ENCODE measurements at regions not wholly inside any gene's neighbourhood (a gene's known extent, or its start where the extent isn't known, plus 50 kb on each side); places are given as distances from the start of the nearest gene placed in this dataset.
"Not testable (repeated sequence)": the region's sequence is repeated elsewhere in the genome, so short reads cannot be mapped to it uniquely, and the experiment has no call there.

DNA sequence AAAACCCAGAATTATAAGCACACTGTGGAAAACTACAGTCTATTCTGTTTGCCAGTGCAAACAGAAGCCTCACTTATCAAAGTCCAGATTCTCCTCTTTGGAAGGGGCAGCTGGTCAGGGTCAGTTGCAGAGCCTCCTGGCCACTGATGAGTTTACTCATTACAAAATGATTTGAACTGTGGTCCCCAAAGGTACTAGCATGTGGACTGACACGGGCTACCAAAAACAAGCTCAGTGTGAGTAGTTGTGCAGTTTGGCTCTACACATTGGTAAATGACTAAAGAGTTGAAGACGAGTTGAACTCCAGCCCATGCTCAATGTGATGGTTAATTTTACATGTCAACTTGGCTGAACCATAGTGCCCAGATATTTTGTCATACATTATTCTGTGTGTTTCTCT, 221.5 kb downstream of the ZIC4 start:
- intact Hi-C loops (cut with DNase I), result no loop called here
- ATAC-seq (ENCODE audit: poor library complexity) (no peak), DNase-seq (no peak)

DNA sequence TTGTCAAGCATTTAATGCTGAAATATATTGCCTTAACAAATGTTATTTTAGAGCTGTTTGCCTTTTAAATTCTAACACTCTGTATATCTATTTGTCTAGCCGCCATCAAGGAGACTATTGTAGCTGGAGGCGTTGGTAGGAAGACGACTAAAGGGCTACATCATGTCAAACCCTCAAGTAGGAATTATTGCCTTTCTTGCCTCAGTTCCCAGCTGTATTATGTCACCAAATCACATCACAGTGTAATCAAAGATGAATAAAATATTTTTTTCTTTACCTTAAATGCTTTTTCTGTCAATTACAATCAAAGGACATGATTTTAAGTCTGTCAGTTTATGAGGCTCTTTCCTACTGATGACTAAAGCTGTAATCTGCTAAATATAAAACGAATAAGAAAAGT, 233.1 kb downstream of the ZIC4 start:
- intact Hi-C loops (cut with DNase I), result no loop called here
- ATAC-seq (ENCODE audit: poor library complexity) (no peak), DNase-seq (no peak)

DNA sequence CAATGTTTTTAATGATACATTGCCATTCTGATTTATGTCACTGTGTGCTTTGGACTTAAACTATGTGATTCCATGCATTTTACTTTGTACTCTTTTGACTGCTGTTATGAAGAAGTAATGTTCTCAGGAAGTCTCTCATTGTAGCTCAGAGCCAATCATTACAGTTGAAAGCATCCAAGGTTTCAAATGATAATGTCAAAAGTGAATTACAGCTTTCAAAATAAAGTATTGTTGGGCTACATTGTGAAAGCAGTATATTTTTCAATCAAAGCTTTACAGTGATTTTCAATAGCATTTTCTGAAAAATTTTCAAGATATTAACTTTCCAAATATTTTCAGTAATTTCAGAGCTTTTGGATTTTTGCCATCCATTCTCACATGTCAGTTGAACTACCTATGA, 243.6 kb downstream of the ZIC4 start:
- intact Hi-C loops (cut with DNase I), result no loop called here
- DNase-seq, result no peak
- no peak for ATAC-seq (ENCODE audit: poor library complexity)

DNA sequence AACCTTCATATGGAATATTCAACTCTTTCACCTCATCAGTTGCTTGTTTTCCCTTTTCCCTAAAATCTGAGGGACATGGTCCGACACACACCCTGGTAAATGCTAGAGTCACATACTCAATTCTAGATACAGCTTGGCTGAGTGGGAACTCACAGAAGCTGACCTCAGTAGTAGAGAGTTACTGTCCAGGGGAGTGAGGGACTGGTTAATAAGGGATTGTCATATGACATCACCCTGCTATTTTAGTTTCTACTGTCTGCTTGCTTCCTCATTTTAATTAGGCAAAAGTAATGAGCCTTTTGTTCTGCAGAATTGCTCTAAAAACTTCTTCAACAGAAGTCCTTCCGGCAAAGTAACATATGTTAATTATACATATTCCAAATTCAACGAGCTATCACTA, 244.5 kb downstream of the ZIC4 start:
- intact Hi-C loops (cut with DNase I), result no loop called here
- no peak for ATAC-seq (ENCODE audit: poor library complexity)
- no peak for DNase-seq

DNA sequence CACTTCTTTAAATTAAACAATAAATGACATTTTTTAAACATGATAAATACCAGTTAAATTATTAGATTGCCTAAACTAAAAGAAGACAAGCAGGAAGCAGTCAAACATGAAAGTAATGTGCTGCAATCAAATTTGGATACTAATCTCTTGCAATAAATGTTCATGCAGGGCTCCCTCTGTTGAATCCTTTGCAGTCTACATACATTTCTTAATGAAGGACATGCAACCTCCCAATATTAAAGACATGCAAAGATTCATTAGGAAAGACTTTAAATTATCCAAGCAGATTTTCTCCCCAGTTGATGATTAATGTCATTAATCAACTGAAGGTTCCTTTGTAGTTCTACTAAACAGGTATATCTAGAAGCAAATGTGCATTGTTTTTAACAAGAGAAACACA, 245.4 kb downstream of the ZIC4 start:
- DNase-seq (no peak), ATAC-seq (ENCODE audit: poor library complexity) (no peak)
- intact Hi-C loops (cut with DNase I), result no loop called here

DNA sequence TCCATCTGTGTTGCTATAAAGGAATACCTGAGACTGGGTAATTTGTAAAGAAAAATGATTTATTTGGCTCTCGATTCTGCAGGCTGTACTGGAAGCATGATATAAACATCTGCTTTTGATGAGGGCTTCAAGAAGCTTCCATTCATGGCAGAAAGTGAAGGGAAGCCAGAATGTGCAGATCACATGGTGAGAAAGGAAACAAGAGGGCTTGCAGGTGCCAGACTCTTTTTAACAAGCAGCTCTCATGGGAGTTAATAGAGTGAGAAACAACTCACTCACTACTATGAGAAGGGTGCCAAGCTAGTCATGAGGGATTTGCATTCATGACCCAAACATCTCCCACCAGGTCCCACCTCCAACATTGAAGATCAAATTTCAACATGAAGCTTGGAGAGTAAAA, 247.2 kb downstream of the ZIC4 start:
- ATAC-seq (ENCODE audit: poor library complexity), result no peak
- intact Hi-C loops (cut with DNase I), result no loop called here

DNA sequence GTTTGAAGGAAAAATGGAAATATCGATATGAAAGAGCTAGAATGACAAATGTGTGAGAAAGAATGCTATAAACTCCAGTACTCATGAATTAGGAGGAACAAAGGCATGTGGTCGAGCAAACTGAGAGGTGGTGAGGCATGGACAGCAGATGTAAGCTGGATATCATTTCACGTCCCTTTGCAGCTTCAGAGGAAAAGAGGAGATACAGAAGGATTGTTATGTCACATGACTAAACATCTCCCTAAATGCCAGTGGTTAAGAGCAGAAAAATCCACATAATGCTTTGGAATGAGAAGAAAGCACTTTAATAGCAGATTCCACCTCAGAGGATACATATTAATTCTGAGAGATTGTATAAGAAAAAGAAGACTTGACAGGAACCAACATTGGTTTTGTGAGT, 248.7 kb downstream of the ZIC4 start:
- intact Hi-C loops (cut with DNase I), result no loop called here
- ATAC-seq (ENCODE audit: poor library complexity) (no peak), DNase-seq (no peak)

More for the DNA sequence above, 247.2 kb downstream of the ZIC4 start:
- no peak for DNase-seq

DNA sequence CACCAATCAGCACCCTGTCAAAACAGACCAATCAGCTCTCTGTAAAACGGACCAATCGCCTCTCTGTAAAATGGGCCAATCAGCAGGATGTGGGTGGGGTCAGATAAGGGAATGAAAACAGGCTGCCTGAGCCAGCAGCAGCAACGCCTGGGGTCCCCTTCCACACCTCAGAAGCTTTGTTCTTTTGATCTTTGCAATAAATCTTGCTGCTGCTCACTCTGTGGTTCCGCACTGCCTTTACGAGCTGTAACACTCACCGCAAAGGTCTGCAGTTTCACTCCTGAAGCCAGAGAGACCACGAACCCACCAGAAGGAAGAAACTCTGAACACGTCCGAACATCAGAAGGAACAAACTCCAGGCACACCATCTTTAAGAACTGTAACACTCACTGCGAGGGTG, 251.4 kb downstream of the ZIC4 start:
- intact Hi-C loops (cut with DNase I); ATAC-seq (ENCODE audit: poor library complexity): not testable (repeated sequence)

DNA sequence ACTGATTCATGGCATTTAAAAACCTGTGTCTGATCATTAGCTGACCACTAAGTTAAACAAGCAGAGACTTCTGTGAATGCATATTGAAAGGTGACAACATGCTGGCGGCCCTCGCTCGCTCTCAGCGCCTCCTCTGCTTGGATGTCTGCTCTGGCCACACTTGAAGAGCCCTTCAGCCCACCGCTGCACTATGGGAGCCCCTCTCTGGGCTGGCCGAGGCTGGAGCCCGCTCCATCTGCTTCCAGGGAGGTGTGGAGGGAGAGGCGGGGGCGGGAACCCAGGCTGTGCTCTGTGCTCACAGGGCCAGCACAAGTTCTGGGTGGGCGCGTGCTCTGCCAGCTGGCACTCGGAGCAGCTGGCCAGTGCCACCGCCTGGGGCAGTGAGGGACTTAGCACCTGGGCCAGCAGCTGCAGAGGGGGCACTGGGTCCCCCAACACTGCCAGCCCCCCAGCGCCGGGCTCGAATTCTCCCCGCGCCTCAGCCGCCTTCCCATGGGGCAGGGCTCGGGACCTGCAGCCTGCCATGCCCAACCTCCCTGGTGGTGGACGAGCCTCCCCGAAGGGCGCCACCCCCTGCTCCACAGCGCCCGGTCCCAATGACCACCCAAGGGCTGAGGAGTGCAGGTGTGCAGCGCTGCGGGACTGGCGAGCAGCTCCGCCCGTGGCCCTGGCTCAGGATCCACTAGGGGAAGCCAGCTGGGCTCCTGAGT, 252.4 kb downstream of the ZIC4 start:
- ATAC-seq (ENCODE audit: poor library complexity) (no peak), DNase-seq (no peak)
- intact Hi-C loops (cut with DNase I), result no loop called here

More for the DNA sequence above, 251.4 kb downstream of the ZIC4 start:
- not testable (repeated sequence) for DNase-seq

DNA sequence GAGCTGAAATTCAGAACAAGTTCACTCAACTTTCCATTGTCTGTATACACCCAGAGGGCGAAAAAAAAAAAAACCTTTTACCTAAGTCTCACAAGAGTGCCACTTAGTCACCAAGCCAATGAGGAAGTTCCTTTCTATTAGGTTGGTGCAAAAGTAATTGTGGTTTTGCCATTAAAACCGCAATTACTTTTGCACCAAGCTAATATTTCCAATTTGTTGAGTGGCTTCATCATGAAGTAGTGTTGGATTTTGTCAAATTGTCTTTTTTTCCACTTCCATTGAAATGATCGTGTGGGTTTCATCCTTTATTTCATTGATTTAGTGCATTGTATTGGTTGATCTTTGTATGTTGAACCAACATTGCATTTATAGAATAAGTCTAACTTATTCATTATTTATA, 253.9 kb downstream of the ZIC4 start:
- DNase-seq (no peak), ATAC-seq (ENCODE audit: poor library complexity) (no peak)
- intact Hi-C loops (cut with DNase I), result no loop called here

DNA sequence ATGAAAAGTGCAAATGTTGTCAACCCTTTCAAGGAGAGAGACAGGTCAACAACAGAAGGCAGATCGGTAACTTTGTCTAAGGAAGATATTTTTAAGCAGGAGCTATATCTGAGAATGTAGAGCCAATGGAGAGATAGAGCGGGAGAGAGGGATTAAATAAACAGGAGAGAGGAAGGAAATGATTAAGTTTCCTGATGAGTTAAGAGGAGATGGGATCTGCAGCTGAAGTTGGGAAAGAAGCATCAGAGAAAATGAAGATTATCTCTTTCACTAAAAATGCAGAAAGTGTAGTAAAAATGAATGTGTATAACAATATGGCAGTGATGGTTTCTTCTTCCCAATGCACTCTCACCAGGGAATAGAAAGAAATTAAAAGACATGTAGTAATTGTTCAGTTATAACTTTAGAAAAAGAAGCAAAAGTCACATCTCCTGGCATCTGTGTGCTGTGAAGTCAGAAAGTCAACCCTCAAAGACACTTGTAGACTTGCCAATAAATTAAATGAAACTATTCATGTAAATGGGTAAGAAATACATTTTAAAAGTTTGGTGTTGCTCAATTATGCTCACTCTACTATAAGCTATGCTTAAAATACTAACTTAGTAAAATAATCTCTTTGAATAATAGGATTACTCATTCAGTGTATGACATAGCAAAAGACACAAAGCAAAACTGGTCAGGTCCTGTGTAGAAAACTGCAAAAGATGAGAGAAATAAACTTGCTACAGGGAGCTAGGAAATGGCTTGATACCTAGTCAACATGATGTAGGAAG, 264.6 kb downstream of the ZIC4 start:
- intact Hi-C loops (cut with DNase I), result no loop called here
- ATAC-seq (ENCODE audit: poor library complexity) (no peak), DNase-seq (no peak)

DNA sequence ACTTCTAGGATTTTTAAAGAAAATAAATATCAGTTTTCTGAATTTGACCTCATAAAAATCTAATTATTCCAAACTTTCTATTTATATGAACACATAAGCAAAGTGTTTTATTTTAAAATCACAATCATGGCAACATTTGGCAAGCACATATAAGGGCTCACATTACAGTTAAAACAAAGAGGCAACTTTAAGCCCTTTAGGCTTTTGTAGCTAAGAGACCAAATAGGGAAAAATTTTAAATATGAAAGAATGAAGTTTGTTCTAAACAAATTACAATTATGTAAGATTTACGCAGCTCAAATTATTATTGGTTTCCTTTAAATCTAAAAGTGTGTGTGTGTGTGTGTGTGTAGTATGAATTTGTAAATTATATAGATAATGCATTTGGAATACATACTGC, 267.0 kb downstream of the ZIC4 start:
- ATAC-seq (ENCODE audit: poor library complexity) (no peak), DNase-seq (no peak)
- intact Hi-C loops (cut with DNase I), result no loop called here

DNA sequence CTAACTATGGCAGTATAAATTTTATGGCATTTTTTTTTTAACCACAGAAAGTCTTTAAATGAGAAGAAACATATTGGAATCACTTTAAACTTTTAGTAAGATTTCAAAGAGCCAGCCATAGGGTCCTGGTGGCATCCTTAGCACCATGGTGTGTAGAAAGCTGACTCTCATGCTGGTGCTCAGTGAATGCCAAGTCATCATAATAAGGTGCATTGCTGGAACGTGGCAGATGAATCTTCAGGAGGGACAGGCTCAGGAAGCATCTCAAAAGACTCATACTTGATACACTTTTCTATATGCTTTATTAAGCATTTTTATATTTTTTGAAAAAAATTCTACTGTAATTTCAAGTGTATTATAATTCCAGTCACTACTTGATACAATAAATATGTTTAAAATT, 274.2 kb downstream of the ZIC4 start:
- no peak for DNase-seq
- no peak for ATAC-seq (ENCODE audit: poor library complexity)
- intact Hi-C loops (cut with DNase I), result no loop called here

DNA sequence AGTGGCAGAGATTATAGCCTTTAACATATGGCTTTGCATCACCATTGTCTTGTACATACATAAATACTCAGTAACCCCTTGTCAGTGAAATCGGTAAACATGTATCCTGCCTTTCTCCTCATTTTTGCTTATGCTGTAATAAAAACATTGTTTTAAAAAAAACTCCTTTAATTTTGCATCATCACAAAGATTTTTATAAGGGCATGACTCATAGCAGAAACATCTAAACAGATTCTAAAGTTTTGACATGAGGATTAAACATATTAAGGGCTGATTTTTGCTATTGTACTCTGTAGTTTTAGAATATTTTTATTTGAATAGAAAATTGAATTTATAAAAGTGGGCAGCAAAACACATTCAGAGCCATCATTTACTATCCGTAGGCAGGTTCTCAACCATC, 275.9 kb downstream of the ZIC4 start:
- no peak for ATAC-seq (ENCODE audit: poor library complexity)
- no peak for DNase-seq
- intact Hi-C loops (cut with DNase I), result no loop called here

DNA sequence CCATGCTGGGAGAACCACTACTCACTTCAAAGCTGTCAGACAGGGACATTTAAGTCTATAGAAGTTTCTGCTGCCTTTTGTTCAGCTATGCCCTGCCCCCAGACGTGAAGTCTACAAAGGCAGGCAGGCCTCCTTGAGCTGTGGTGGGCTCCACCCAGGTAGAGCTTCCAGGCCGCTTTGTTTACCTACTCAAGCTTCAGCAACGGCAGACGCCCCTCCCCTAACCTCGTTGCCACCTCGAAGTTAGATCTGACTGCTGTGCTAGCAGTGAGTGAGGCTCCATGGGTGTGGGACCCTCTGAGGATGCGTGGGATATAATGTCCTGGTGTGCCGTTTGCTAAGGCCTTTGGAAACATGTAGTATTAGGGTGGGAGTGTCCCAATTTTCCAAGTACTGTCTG, 276.7 kb downstream of the ZIC4 start:
- ATAC-seq (ENCODE audit: poor library complexity) (no peak), DNase-seq (no peak)
- intact Hi-C loops (cut with DNase I), result no loop called here

DNA sequence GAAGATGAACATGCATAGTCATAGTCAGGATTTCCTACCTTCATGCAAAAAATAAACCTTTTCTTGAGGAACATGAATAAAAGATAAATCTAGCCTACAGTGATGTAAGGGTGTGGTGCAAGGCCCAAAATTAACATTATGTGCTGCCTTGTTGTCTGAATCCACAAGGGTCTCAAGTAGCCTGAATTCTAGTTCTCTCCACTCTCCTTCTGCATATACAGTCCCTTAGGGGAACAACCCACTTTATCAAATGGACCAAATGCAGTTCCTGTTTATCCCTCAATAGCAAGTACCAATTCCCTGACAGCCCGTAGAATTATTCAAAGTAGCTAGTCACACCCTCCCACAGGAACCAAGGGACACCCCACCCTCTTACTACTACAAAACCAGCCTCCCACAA, 284.0 kb downstream of the ZIC4 start:
- ATAC-seq (ENCODE audit: poor library complexity), result no peak
- intact Hi-C loops (cut with DNase I), result no loop called here

DNA sequence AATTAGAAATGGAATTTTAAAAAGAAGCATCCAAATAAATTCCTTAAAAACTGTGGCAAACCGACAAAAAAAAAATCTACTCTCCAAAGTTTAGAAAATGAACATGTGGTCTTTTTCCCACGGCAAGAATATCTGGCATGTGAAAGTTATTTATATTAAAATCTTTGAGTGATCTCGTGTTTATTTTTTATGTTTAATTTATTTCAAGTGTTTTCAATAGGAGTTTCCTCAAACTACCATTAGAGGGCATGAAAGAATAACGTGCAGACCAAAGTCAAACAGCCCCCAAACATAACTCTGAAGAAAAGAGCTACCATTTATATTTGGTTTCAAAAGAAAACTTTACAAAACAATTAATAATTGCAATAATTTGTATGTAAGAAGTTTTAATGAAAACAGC, 286.4 kb downstream of the ZIC4 start:
- no peak for ATAC-seq (ENCODE audit: poor library complexity)
- intact Hi-C loops (cut with DNase I), result no loop called here
- DNase-seq, result no peak

More for the DNA sequence above, 284.0 kb downstream of the ZIC4 start:
- DNase-seq, result no peak

DNA sequence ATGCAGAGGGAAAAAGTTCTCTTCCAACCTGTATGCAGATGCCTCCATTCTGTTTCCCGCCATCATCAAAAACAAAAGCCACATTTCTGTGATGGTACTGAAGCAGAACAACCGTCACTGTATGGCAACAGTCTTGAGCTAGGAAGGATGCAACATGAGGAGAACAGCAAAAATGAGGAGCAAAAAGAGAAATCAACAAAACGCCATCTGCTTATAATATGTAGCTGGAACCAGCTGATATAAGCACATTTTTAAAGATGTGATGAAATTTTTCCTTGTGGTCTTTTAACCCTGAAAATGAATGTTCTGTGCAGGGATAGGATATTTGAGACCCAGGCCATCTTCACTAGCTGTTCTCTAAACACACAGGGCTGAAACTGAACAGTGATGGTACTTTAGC, 287.0 kb downstream of the ZIC4 start:
- DNase-seq (no peak), ATAC-seq (ENCODE audit: poor library complexity) (no peak)
- intact Hi-C loops (cut with DNase I), result no loop called here

DNA sequence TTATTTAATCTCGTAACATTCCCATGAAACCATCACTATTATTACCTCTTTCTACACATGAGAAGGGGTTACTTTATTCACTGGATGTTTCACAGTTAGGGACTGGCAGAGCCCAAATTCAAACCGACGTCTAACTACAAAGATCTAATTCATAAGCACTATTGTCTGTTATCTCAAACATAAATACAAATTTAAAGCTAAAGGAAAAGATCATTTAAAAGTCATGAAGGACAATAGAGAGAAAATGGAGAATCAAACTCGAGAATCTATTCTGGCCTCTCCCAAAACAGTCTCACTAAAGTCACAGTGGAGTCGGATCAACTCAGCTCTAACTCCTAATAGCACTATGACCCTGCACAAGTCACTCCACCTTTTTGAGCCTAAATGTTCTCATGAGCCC, 287.7 kb downstream of the ZIC4 start:
- intact Hi-C loops (cut with DNase I), result no loop called here
- DNase-seq (no peak), ATAC-seq (ENCODE audit: poor library complexity) (no peak)

DNA sequence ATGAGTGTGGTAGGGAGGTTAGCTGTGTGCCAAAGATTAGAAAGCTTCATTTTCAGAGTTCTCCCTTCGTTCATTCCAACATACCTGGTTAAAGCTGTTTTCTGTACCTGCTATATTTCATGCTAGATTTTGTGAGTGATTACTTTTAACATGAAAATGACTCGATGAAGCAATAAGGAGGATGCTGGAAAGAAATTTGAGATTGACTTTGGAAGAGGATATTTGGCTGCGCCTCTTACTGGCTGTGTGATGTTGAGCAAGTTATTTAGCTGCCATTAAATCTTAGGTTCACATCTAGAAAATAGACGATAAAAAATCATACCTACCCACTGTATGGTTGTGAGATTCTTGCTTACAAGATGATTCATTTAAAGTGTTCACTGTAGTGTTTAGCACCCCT, 288.7 kb downstream of the ZIC4 start:
- DNase-seq, result no peak
- intact Hi-C loops (cut with DNase I), result no loop called here
- no peak for ATAC-seq (ENCODE audit: poor library complexity)

Data from Right ventricle myocardium superior (tissue), 1 donor.